ENCODE measurements at regions not wholly inside any gene's neighbourhood (a gene's known extent, or its start where the extent isn't known, plus 50 kb on each side); places are given as distances from the start of the nearest gene placed in this dataset.
"Not testable (repeated sequence)": the region's sequence is repeated elsewhere in the genome, so short reads cannot be mapped to it uniquely, and the experiment has no call there.

DNA sequence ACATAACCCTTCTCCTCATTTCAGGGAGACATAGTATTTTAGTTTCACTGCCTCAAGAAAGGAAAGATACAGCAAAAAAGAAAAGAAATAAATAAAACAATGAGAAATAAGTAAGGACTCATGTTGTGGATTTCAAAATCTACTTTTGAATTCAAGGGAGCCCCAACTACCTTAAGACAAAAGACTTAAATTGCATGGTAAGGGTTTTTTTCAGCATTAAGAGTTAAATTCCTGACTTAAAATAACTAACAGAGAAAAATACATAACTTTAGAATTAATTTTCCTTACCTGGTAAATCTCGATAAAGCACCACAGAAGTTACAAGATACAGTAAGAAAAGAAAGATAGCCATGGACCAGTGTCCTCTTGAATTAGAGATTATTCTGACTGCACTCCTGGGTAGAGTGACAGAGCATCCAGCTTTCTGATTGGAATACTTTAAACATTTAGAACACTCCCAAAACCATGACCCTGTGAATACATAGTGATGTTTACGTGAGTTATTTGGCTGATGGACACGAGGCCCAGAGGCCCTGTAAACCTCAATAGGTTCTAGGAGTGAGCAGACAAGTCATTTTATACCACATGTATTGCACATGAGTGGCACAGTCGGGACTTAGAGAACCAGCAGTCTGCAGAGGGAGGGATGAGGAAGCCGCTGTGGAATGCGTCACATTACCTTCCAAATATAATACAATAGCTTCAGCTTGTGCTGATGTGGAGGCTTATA lies 292.5 kb upstream of the SEMA3C start:
- DNase-seq, result no peak

DNA sequence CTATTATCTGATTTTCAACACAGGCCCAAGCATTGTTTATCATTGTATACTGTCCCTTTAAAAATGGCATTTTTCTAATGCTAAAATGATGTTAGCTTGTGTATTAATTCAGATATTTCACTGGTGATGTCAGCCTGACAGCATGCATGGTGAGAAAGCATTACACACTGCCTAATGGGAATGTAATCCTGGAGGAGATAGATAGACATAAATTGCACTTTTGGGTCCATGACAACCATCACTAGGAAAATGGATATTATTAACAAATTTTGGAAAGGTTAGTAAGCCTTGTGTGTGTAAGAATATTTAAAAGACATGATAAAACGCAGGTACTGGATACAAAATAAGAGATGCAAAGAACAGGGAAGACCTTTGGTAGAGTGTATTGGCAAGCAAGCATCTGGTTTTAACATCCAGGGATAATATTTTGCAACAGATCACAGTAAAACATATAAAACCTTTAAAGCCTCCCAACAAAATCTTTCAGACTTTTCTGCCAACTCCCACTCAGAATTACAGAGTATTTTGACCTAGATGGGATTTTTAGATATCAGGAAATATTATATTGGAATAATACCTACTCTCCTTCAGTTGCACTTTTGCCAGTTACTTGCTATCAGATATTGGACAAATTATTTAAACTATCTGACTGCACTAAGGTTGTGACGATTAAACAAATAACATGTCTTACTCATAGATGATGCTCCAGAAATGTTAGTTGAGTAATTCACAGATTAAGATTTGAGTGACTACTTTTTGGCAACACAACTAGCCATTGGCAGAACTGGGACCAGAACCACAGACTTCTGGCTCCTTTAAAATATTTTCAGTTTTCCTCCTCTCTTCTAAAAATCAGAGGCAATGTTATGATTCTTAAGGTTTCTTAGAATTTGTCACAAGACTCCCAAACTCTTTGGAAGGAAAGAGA lies 291.6 kb upstream of the SEMA3C start:
- DNase-seq, result no peak

DNA sequence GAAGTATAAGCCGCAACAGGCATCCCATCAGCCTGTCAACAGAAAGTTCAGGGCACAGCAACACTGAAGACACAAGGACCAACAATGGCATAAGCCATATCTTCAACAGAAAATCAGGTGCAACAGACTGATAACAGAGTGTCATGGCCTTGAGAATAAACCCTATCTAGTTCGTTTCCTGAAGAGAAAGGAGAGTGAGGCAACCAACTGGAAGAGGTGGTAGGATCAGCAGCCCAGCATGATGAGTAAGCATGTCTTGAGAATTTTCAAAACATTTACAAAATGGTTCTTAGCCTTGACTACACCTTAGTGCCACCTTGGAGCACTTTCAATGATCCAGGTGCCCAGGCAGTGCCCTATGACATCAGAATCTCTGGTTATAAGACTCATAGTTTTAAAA lies 290.2 kb upstream of the SEMA3C start:
- peak; percentile 0 for DNase-seq

DNA sequence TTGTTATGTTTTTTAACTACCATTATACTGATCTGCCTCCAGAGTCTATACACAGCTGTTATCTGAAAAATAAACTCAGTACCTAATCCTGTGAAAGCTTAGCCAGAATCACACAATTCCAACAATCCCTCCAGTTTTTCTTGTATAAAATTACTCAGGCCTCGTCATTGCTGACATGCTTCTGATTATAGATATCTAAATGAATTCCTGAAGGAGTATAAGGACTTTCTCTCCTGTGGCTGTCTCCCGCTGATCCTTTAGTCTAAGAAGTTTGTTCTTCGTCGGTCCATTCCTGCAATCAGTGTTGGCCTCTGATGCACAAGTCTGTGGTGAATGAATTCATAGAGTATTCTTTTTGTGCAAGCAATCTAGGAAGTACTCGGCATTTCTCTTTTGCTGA lies 288.9 kb upstream of the SEMA3C start:
- DNase-seq, result no peak

DNA sequence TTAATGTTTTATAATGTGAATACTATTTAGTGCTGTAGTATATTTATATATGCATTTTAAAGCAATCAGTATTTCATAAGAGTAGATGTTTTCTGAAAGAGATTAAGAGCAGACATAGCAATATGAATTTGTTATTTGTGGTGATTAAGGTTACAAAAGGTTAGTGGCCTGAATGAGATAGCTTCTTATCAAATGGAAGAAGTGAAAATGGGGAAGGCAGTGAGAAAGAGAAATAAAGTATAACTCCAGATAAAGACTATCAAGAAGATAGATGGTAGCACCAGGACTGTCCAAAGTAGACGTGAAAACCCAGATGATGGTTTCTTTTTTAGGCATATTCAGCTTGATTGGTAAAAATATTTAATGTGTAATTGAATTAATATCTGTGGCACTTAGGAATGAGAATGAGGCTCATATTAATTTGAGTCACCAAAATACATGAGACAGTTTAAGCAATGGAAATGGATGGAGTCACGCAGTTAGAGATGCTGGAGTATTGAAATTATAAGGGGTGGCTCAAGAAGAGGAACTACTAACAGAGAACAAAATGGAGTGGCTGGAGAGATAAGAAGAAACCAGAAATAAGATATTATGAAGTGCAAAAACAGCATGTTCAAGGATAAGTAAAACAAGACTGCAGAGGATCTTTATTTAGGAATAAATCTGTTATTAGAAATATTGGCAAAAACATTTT lies 288.0 kb upstream of the SEMA3C start:
- DNase-seq, result no peak

DNA sequence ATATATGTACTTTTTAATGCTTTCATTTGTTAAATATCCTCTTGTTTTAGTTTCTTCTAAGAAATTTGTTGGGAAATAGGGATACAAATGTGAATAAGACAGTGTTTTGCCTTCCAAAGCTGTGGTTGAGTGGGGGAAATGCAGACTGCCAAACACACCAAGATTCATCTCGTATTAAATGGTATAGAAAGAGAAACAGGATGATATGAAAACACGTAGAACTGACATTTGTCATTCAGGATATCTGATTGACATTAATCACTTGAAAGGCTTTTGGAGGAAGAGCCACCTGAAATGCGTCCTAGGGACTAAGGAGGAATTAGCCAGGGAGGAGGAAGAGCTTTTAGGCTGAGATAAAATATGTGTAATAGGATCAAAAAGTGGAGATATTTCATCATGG lies 287.4 kb upstream of the SEMA3C start:
- DNase-seq, result no peak

DNA sequence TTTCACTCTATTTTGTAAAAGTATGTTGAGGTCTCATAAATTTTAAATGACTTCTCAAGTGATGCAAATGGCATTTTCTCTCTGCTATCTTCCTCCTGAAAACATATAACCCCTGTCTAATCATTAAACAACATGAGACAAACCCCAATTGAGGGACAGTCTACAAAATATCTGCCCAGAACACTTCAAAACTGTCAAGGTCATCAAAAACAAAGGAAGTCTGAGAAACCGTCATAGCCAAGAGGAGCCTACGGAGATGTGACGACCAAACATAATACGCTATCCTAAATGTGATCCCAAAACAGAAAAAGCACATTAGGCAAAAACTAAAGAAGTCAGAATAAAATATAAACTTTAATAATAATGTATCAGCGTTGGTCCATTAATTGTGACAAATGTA lies 282.3 kb upstream of the SEMA3C start:
- no peak for DNase-seq

DNA sequence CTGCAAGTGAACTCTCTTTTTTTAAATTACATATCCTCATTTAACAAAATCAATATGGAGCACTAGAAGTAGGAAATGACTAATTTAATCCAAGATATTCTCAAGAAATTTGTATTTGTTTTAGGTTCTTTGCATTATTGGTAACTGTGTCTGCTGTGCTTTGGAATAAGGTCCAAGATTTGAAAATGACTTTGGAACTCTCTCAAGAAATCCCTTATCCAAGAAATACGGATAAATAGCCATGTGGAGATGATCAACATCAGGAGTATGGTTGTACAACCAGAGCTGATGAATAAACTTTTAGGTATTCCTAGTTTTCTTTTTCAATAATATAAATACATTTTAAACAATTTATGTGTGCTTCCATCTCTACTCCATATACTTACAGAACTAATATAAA lies 279.9 kb upstream of the SEMA3C start:
- DNase-seq, result no peak

DNA sequence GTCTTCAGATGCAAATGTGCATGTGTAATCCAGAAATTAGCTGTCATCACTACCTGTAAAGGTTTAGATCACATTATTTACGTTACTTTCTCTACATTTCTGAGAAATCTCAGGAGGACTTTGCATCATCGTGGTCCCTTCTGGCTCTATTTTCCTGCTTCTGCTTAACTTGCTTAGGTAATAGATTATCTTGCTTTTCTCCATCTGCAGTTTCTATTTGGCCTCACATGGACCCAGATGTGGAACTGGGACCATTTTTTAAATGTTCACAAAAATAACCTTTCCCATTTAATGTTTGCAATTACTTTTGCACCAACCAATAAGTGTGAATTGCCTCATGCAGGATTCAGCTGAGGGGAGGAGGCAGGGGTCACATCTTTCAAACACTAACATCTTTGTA lies 278.4 kb upstream of the SEMA3C start:
- DNase-seq, result no peak

DNA sequence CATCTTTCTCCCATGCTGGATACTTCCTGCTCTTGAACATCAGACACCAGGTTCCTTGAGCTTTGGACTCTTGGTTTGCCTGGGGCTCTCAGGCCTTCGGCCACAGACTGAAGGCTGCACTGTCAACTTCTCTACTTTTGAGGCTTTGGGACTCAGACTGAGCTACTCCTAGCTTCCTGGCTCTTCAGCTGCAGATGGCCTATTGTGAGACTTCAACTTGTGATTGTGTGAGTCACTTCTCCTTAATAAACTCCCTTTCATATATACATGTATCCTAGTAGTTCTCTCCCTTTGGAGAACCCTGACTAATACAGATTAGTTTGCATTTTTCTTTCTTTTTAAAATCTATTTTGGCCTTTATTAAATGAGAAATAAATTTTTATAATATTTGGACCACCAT lies 276.2 kb upstream of the SEMA3C start:
- no peak for DNase-seq

DNA sequence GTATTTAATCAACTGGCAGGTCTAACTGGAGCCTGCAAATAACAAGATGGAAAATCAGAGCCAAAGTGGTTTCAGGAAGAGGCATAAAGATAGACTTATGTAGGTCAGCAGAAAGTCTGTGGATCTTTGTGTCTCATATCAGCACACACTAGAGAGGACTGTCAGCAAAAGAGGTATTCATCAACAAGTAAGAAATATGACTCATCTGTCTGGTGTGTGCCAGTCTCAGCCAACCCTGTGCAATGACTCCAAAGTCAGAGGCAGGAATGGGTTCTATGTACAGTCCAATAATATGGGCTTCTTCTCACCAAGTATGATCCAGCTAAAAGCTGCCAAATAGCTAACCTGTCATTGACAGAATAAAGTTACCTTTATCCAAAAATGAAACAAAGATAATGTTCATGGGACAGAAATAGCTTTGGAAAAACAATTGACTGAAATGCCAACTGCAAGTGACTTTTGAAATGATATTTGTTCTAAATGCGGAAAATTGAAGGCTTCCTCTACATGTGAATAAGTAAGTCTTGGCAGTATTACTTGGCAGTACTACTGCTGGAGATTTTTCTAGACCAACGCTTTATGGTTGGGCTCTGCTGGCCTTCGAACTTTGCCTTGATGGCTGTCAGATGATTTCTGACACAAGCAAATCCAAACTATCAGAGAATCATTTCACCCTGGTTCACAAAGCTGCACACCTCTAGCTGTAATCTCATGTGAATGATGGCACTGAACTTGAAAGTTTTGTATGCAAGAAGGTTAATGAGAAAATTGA lies 272.3 kb upstream of the SEMA3C start:
- no peak for DNase-seq

DNA sequence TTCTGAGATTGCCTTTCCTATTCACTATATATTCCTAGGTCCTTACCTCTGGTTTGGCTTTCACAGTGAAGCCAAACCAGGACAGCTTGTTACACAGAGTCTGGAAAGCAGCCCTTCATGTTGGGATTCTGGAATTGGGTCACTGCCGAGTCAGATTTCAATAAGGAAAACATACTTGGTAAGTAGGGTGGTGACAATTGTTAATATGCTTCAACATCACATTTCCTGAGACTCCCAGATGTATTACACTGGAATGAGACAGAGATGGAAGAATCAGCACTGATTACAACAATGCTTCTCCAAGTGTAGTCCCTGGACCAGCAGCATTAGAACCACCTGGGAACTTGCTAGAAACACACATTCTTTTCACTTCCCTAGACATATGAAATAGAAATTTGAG lies 268.9 kb upstream of the SEMA3C start:
- DNase-seq, result no peak

DNA sequence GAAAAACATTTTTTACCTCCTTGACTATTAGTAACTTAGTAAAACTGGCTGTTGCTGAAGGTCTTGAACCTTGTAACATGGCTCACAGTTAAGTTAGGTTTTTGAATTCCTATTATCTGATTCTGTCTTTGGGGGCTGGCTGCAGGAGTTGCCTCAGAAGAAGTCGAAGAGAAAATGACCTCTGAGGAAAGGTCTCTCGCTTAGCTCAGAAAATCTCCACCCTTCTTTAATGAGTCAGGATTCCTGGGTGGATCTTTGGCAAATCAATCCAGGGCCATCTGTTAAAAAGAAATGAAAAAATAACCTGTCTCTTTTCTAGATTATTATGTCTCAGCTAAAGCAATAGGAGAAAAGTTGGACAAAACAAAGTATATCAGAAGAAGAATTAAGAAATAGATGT lies 267.8 kb upstream of the SEMA3C start:
- DNase-seq, result no peak

DNA sequence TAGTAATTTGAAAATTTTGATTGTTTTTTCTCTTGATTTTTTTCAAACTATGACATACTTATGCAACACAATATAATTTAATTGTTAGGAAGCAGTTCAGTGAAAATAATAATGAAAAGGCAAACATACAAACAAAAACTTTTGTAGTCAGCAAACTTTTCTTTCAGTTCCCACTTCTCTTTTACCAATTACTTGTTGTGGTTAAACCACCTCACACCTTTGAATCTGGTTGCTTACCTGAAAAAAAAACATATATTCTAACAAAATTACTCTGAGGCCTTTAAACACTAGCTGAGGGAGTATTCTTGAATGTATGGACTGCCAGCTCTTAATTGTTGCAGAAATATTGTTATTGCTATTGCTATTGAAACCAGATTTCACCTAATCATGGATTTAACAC lies 266.2 kb upstream of the SEMA3C start:
- no peak for DNase-seq

DNA sequence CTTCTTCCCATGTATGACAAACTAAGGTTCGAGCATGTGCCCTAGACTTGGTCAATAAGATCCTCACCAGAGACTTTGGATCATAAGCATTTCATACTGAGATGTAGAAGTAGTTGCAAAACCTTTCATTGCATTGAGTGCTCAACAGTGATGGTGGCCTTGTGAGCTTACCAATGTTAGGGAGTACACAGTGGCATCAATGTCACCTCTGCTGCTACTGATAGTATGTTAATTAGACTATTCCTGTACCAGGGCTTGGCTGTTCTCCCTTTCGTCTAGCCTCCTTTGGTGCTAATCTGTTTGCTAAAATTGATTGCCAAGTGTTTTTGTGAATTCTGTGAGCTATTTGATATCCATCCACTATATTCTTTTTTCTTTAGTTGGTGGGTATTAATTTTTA lies 264.5 kb upstream of the SEMA3C start:
- DNase-seq, result no peak

DNA sequence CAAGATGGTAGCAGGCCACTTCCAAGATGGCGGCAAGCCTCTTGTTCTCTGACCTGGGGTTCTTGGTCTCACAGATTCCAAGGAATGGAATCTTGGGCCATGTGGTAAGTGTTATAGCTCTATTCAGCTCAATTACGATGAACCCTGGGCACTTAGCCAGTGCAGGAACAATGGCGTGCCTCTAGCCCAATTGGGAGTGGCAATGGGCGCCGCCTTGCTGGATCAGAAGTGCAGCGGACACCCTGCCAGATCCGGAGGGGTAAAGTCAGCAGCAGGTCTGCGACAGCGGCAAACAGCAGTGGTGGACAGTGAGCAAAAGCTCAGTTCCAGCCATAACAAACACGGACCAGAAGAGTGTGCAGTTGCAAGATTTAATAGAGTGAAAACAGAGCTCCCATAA lies 263.2 kb upstream of the SEMA3C start:
- DNase-seq, result not testable (repeated sequence)

DNA sequence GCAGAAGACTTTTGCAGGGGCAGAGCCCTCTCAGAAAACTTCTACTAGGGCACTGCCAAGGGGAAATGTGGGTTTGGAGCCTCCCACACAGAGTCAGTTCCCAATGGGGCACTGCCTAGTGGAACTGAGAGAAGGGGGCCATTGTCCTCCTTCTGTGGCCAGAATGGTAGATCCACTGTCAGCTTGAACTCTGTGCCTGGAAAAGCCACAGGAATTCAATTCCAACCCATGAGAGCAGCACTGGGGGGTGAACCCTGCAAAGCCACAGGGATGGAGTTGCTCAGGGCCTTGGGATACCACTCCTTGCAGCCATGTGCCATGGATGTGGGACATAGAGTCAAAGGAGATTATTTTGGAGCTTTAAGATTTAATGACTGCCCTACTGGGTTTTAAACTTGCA lies 262.2 kb upstream of the SEMA3C start:
- DNase-seq, result no peak

DNA sequence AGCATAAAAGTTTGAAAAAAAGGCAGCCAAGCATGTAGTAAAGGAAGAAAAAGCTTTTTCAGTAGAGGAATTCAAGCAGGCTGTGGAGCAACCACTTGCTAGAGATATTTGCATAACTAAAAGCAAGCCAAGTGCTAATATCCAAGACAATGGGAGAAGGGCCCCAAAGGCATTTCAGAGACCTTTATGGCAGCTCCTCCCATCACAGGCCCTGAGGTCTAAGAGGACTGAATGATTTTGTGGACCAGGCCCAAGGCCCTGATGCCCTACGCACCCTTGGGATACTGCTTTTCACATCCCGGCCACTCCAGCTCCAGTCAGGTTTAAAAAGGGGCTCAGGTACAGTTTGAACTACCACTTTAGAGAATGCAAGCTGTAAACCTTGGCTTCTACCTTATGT lies 261.7 kb upstream of the SEMA3C start:
- no peak for DNase-seq

DNA sequence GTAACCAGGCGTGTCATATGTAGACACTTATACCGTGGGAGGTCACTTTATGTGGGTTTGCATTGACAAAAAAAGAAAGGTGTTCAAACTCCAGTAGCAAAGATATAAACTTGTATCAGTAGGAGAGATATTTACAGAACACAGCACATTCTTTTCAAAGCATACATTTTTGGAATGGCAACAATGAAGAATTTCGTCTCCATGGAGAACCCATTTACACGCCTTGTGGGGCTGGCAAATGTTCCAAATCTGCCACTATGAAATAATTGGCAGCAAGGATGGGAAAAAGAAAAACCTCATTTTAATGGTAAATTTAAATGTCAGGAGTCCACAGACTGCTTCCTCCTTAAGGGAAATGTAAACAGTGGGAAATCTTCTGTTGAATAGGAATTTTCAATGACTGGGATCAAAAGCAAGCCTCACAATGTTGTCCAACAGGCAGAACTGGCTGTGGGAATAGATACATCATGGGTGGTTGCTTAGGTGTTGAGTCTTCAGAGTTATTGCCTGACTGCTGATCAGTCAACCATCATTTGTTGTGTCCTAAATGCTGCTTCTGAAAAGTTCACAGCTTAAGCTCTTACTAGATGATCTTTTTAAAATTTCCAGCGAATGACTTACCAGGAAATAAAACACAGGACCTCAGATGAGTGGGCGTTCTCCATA lies 256.6 kb upstream of the SEMA3C start:
- DNase-seq, result no peak

DNA sequence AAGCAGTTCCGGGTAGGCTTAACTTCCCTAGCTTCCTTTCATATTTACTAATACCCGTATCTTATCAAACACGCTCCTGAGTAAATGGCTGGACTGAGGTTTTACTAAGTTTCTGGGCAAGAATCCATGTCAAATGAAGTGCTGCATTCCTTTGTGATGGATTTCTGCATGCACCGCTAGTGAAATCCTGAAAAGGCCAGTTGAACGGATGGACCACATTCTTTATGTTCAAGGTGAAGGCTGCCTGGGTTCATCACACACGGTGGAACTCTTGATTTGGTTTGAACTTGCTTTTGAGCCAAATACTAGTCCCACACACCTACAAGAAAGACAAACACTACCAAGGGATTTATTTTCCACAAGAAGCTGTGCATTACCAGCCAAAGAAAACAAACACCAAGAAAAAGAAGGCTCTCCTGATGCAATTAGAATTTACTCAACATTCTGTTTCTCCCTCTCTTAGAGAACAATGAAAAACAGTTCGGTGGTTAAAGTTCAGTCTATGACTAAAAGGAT lies 255.0 kb upstream of the SEMA3C start:
- no peak for DNase-seq

DNA sequence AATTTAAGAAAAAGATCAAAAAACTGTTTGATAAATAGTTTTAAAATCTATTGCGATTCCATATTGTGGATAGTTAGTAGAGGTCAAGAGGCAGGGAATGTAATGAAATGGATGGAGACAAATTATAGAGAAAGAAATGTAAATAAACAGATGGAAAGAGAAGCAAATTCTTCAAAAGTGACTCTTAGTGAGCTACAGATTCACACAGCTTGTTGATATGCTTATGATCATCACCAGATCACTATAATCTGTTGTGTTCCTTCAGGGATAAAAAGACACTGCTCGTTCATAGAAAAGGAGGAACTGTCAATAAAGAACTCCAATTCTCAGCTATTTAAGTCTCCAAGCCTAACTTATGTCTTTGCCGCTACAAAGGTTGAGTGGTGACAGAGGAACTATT lies 251.4 kb upstream of the SEMA3C start:
- DNase-seq, result no peak

DNA sequence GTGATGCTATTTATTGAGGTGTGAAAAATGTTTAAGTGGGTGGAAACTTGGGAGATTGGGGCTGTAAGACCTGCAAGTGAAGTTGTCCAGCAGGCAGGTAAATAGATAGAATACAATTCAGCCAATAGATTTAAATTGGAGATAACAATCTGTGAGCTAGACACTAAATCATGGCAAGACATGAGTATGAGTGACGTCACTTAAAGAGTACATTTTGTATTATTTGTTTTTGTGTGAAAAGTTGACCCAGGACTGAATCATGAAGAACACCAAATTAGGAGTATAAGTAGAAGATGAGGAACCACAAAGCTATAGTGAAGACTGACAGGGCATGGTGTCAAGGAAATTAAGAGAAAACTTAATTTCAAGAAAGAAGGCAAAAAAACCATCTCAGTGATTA lies 249.1 kb upstream of the SEMA3C start:
- DNase-seq, result no peak
